Bronchial epithelial cell (primary cell): ENCODE measurements at regions not wholly inside any gene's neighbourhood (a gene's known extent, or its start where the extent isn't known, plus 50 kb on each side); places are given as distances from the start of the nearest gene placed in this dataset.
A peak's percentile ranks its signal among the peaks of the same experiment; 100 is the strongest.

Experiments
- DNase-seq: peaks from one replicate; pipeline ENCODE4 v3.0.0-alpha.2; 2010; ENCODE audit warnings: low read depth
- FAIRE-seq: peaks from 2 replicates; lab custom pipeline; 2011; peaks lifted over from hg19 to GRCh38; lab: Jason Lieb, UNC
- H3K27me3 ChIP-seq: 2 replicates; pipeline ENCODE4 v1.5.1; 2011; ENCODE audit warnings: low read length; ENCODE audit not compliant: control insufficient read depth, insufficient read depth
- H3K36me3 ChIP-seq: 2 replicates; pipeline ENCODE4 v1.5.1; 2011; ENCODE audit warnings: low read length; ENCODE audit not compliant: control insufficient read depth, insufficient read depth
- H3K4me3 ChIP-seq: 2 replicates; pipeline ENCODE4 v1.5.1; 2011; ENCODE audit warnings: mild to moderate bottlenecking, low read depth, low read length, control low read depth
- CTCF ChIP-seq: IDR thresholded peaks from 2 replicates; pipeline ENCODE4 v1.5.1; 2011; ENCODE audit warnings: mild to moderate bottlenecking, moderate library complexity, low read length, control low read depth, inconsistent platforms; ENCODE audit not compliant: insufficient read depth, severe bottlenecking

GRCh38 chr18:35778850-35779627, 193.4 kb upstream of the RMP24 start:
- TF ChIP-seq CTCF, result no peak
- DNase-seq (no peak), FAIRE-seq (no peak)
- no peak overlapping the region for H3K4me3 ChIP-seq
- H3K27me3 ChIP-seq, result no peaks in the 10 kb centered on the region
- H3K36me3 ChIP-seq, result no peaks in the 10 kb centered on the region

GRCh38 chr18:35780937-35781336, 191.5 kb upstream of the RMP24 start:
- H3K27me3 ChIP-seq, result no peaks in the 10 kb centered on the region
- no peaks in the 10 kb centered on the region for H3K36me3 ChIP-seq
- no peak for FAIRE-seq
- no peak for DNase-seq
- no peak overlapping the region for H3K4me3 ChIP-seq
- no peak for TF ChIP-seq CTCF

- H3K27me3 ChIP-seq, result no peaks in the 10 kb centered on the region
- no peak for TF ChIP-seq CTCF
- FAIRE-seq, result peak; percentile 85
- H3K4me3 ChIP-seq, result no peak overlapping the region
- H3K36me3 ChIP-seq, result no peaks in the 10 kb centered on the region
- peak; percentile 75 for DNase-seq
Observed at GRCh38 chr18:35782926-35783325, 189.6 kb upstream of the RMP24 start.

GRCh38 chr18:35786365-35787042, 186.0 kb upstream of the RMP24 start:
- Histone ChIP-seq H3K4me3 (no peak overlapping the region), H3K36me3 (no peaks in the 10 kb centered on the region), H3K27me3 (no peaks in the 10 kb centered on the region)
- DNase-seq (no peak), FAIRE-seq (no peak)
- TF ChIP-seq CTCF, result no peak

- no peak for TF ChIP-seq CTCF
- FAIRE-seq (no peak), DNase-seq (no peak)
- Histone ChIP-seq H3K36me3 (no peaks in the 10 kb centered on the region), H3K27me3 (no peaks in the 10 kb centered on the region), H3K4me3 (no peak overlapping the region)
Observed at GRCh38 chr18:35789543-35789942, 182.9 kb upstream of the RMP24 start.

- Histone ChIP-seq H3K4me3 (no peak overlapping the region), H3K36me3 (no peaks in the 10 kb centered on the region), H3K27me3 (no peaks in the 10 kb centered on the region)
- DNase-seq (no peak), FAIRE-seq (no peak)
- no peak for TF ChIP-seq CTCF
Observed at GRCh38 chr18:35797948-35798347, 174.5 kb upstream of the RMP24 start.
